SU-DHL-6 (cell line): ENCODE measurements at regions not wholly inside any gene's neighbourhood (a gene's known extent, or its start where the extent isn't known, plus 50 kb on each side); places are given as distances from the start of the nearest gene placed in this dataset.

ENCODE experiments used
- H2AFZ ChIP-seq: fragments of 200-600 bp; sonication (generic); 2 replicates; pipeline ENCODE4 v1.6.1; 2014; ENCODE audit warnings: low read depth, mild to moderate bottlenecking, moderate library complexity, mixed read lengths, antibody characterized with exemption, low read length; ENCODE audit not compliant: severe bottlenecking
- H3F3A ChIP-seq: fragments of 200-600 bp; shearing (Covaris generic); 2 replicates; pipeline ENCODE4 v1.6.0; 2016; ENCODE audit warnings: antibody characterized with exemption, mild to moderate bottlenecking; ENCODE audit not compliant: insufficient read depth
- H3K27ac ChIP-seq: fragments of 200-600 bp; sonication (generic); 2 replicates; pipeline ENCODE4 v1.5.1; 2016; ENCODE audit warnings: low read depth, mild to moderate bottlenecking, low read length, moderate library complexity, mixed read lengths
- H3K27me3 ChIP-seq: fragments of 200-600 bp; sonication (generic), shearing (Covaris generic); 2 replicates; pipeline ENCODE4 v1.6.0; 2014; ENCODE audit warnings: mild to moderate bottlenecking, low read length
- H3K36me3 ChIP-seq: fragments of 200-600 bp; sonication (generic); 2 replicates; pipeline ENCODE4 v1.6.1; 2014; ENCODE audit warnings: mild to moderate bottlenecking, low read length, mixed read lengths
- H3K4me2 ChIP-seq: fragments of 300-600, 200-600 bp; shearing (Covaris generic), sonication (generic); 2 replicates; pipeline ENCODE4 v1.6.0; 2014; ENCODE audit warnings: low read length, low read depth, mild to moderate bottlenecking; ENCODE audit not compliant: poor library complexity, severe bottlenecking
- H3K4me3 ChIP-seq: fragments of 200-600 bp; sonication (generic); 2 replicates; pipeline ENCODE4 v1.5.1; 2014; ENCODE audit warnings: antibody characterized with exemption, low read length, mild to moderate bottlenecking, mixed read lengths; ENCODE audit not compliant: insufficient read depth, poor library complexity, severe bottlenecking
- H3K79me2 ChIP-seq: fragments of 200-600 bp; sonication (generic); 2 replicates; pipeline ENCODE4 v1.6.1; 2014; ENCODE audit warnings: mild to moderate bottlenecking, low read length, moderate library complexity; ENCODE audit not compliant: insufficient read depth
- H3K9ac ChIP-seq: fragments of 200-600 bp; sonication (generic); 2 replicates; pipeline ENCODE4 v1.7.0; 2014; ENCODE audit warnings: mild to moderate bottlenecking, low read length
- H3K9me2 ChIP-seq: fragments of 200-600 bp; sonication (generic); replicated peaks from 2 replicates; pipeline ENCODE4 v1.6.1; 2014; ENCODE audit warnings: low read length; ENCODE audit not compliant: insufficient read depth
- H3K9me3 ChIP-seq: fragments of 200-600 bp; sonication (generic); 2 replicates; pipeline ENCODE4 v1.6.1; 2014; ENCODE audit warnings: low read length, mixed read lengths; ENCODE audit not compliant: insufficient read depth
- H4K20me1 ChIP-seq: fragments of 200-600 bp; sonication (generic); 2 replicates; pipeline ENCODE4 v1.6.1; 2014; ENCODE audit warnings: low read depth, mild to moderate bottlenecking, antibody characterized with exemption, low read length, moderate library complexity, mixed read lengths
- CTCF ChIP-seq: fragments of 200-600 bp; sonication (generic); IDR thresholded peaks from one replicate; pipeline ENCODE4 v1.5.1; 2017; ENCODE audit warnings: antibody characterized with exemption, mild to moderate bottlenecking, low read length, moderate library complexity; ENCODE audit not compliant: insufficient read depth, poor library complexity, severe bottlenecking
- EZH2phosphoT487 ChIP-seq: fragments of 200-600 bp; sonication (generic), shearing (Covaris generic); conservative IDR thresholded peaks from 2 replicates; pipeline ENCODE4 v1.6.1; 2018; ENCODE audit warnings: mild to moderate bottlenecking, antibody characterized with exemption, low read length, moderate library complexity, mixed read lengths

DNA sequence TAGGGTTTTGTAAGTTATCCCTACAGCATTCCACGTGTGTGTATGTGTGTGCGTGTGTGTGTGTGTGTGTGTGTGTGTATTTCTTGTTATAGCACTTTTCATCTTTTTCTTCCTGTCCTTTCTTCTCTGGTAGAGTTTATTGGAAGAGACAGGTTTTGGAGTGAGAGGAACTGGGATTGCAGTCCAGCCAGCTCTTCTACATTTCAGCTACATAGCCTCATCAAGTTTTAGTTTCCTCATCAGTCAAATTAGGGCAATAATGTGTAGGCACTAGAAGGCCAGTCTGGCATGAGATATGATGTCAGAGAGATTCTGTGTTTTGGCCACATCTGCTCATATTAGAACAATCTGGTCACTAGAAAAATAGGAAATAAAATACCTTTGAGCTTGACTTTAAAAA is 1283.5 kb upstream of the TENM4 start:
- no peaks in the 10 kb centered on the region for H3F3A ChIP-seq
- H2AFZ ChIP-seq, result no peak overlapping the region
- no peaks in the 10 kb centered on the region for H4K20me1 ChIP-seq
- no peak overlapping the region for H3K9ac ChIP-seq
- TF ChIP-seq EZH2phosphoT487, result no peak
- no peak for TF ChIP-seq CTCF
- H3K27ac ChIP-seq, result no peak overlapping the region
- H3K79me2 ChIP-seq, result no peaks in the 10 kb centered on the region
- no peaks in the 10 kb centered on the region for H3K9me3 ChIP-seq
- no peak overlapping the region for H3K4me2 ChIP-seq
- no peaks in the 10 kb centered on the region for H3K36me3 ChIP-seq
- H3K27me3 ChIP-seq, result no peaks in the 10 kb centered on the region
- H3K4me3 ChIP-seq, result no peak overlapping the region
- H3K9me2 ChIP-seq, result no peaks in the 10 kb centered on the region

DNA sequence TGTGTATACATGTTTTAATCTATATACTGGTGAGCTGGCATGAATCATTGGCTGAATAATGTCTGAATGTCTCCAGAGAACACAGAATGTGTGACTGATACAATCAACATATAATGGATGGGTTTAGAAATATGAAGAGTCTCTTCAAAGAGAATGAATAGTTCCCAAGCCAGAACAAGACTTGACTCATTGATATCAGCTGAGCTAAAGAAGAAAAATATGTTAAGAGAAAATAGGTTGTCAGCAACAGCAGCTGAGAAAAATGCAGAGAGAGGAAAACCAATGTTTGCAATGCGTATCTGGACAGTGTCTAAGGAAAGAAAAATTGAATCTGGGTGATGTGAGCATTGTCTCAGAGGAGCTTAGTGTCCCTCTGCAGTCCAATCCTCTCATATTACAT is 1281.8 kb upstream of the TENM4 start:
- H3F3A ChIP-seq, result no peaks in the 10 kb centered on the region
- H3K79me2 ChIP-seq, result no peaks in the 10 kb centered on the region
- H3K36me3 ChIP-seq, result no peaks in the 10 kb centered on the region
- no peaks in the 10 kb centered on the region for H3K9me3 ChIP-seq
- no peak overlapping the region for H3K4me3 ChIP-seq
- no peak overlapping the region for H3K4me2 ChIP-seq
- H3K9ac ChIP-seq, result no peak overlapping the region
- TF ChIP-seq CTCF (no peak), EZH2phosphoT487 (no peak)
- H4K20me1 ChIP-seq, result no peaks in the 10 kb centered on the region
- no peak overlapping the region for H2AFZ ChIP-seq
- H3K9me2 ChIP-seq, result no peaks in the 10 kb centered on the region
- H3K27ac ChIP-seq, result no peak overlapping the region
- no peaks in the 10 kb centered on the region for H3K27me3 ChIP-seq

GRCh38 chr11:80720295-80720694 is 1279.5 kb upstream of the TENM4 start:
- Histone ChIP-seq H3K4me3 (no peak overlapping the region), H4K20me1 (no peaks in the 10 kb centered on the region), H3K9ac (no peak overlapping the region), H3K36me3 (no peaks in the 10 kb centered on the region), H3K79me2 (no peaks in the 10 kb centered on the region), H2AFZ (no peak overlapping the region), H3K9me3 (no peaks in the 10 kb centered on the region), H3F3A (no peaks in the 10 kb centered on the region), H3K4me2 (no peak overlapping the region), H3K27me3 (no peaks in the 10 kb centered on the region), H3K9me2 (no peaks in the 10 kb centered on the region), H3K27ac (no peak overlapping the region)
- TF ChIP-seq EZH2phosphoT487 (no peak), CTCF (no peak)

- Histone ChIP-seq H3K4me3 (no peak overlapping the region), H3K9ac (no peak overlapping the region), H3K79me2 (no peaks in the 10 kb centered on the region), H2AFZ (no peak overlapping the region), H3K27me3 (no peaks in the 10 kb centered on the region), H3K9me3 (no peaks in the 10 kb centered on the region), H4K20me1 (no peaks in the 10 kb centered on the region), H3K27ac (no peak overlapping the region), H3K4me2 (no peak overlapping the region), H3K9me2 (no peaks in the 10 kb centered on the region), H3K36me3 (no peaks in the 10 kb centered on the region), H3F3A (no peaks in the 10 kb centered on the region)
- TF ChIP-seq CTCF (no peak), EZH2phosphoT487 (no peak)
Measured at GRCh38 chr11:80719292-80719646, 1278.4 kb upstream of the TENM4 start.
